Psoas muscle (tissue), 7 donors: ENCODE measurements at regions not wholly inside any gene's neighbourhood (a gene's known extent, or its start where the extent isn't known, plus 50 kb on each side); places are given as distances from the start of the nearest gene placed in this dataset.
A peak's percentile ranks its signal among the peaks of the same experiment; 100 is the strongest.

Source experiments
- ATAC-seq, 4 donors: fragments of 200-7000 bp; cut with Tn5 transposase; one replicate each; pipeline ENCODE4 v1.9.1; 2020; ENCODE audit warnings: moderate library complexity in 3 of 4, mild to moderate bottlenecking in 2 of 4
- DNase-seq, 2 donors: peaks; one replicate each; pipeline ENCODE4 v3.0.0-alpha.2; 2020
- H3K27ac ChIP-seq: fragments of 200-600 bp; one replicate; pipeline ENCODE4 v1.8.0; 2022
- H3K27me3 ChIP-seq, 3 donors: fragments of 200-600 bp in 1 of 3; one replicate each; pipeline versions ENCODE4 v1.6.1 to v1.8.0; 2013 to 2022; ENCODE audit warnings: low read length in 2 of 3, mild to moderate bottlenecking in 2 of 3, moderate library complexity in 1 of 3; ENCODE audit not compliant: insufficient read depth in 3 of 3
- H3K36me3 ChIP-seq, 2 donors: fragments of 200-600 bp in 1 of 2; one replicate each; pipeline versions ENCODE4 v1.6.1 to v1.8.0; 2013 to 2022; ENCODE audit warnings: low read depth in 1 of 2, mild to moderate bottlenecking in 1 of 2, moderate library complexity in 1 of 2; ENCODE audit not compliant: insufficient read depth in 1 of 2
- H3K4me1 ChIP-seq: fragments of 200-600 bp; one replicate; pipeline ENCODE4 v1.8.0; 2022
- H3K4me3 ChIP-seq: fragments of 200-600 bp; one replicate; pipeline ENCODE4 v1.8.0; 2022; ENCODE audit warnings: mild to moderate bottlenecking
- H3K9me3 ChIP-seq: fragments of 200-600 bp; one replicate; pipeline ENCODE4 v1.8.0; 2022
- WGBS, 3 donors: extraction: QIAGEN DNeasy Blood & Tissue Kit; methylation state at CpG; one replicate each; pipeline versions ENCODE4 v1.1.6 to v1.1.7; 2013; 5-methylcytosine and 5-hydroxymethylcytosine counted together
- intact Hi-C, 2 donors: fragments of 100-400 bp; cut with DNase I; formaldehyde crosslinking; loops; one replicate each; pipeline versions ENCODE4 v1.11.0 to v1.14.2; 2022
- TF ChIP-seq, protein P1 (sequence below): fragments of 200-600 bp; IDR thresholded peaks from one replicate; pipeline ENCODE4 v1.8.0; 2022; ENCODE audit warnings: antibody characterized with exemption
- donor health status: healthy with polysubstance abuse.
- donor health status: DM: no; HTN: no; CAD: no; lungs with moderate emphysema.
- donor health status: Bipolar disorder and iron deficiency.
- donor health status: healthy.
- donor health status: DM: yes; HTN: yes; CAD: no.
- donor health status: DM: no; HTN: no; CAD: no.
- donor health status: DM: yes; HTN: yes; CAD: no.

DNA sequence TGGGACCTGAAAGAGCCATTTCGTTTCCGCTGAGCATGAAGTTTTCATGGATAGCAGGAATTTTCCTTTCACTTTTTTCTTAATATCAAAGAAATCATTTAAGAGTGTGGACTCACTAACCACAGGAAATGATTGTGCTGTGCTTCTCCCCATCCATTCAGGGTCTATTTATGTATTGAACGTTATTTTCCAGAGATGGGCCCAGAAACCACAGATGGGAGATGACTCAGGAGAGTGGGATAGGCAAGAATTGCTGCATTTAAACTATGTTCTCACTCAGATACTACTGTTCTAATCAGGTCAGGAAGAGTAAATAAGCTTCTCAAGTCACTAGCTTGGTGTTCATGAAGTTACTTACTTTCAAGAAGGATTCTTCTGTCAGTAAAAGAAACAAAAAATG is 763.8 kb downstream of the DTWD2 start:
- Histone ChIP-seq H3K9me3 (no peaks in the 10 kb centered on the region), H3K27ac (no peak overlapping the region), H3K27me3 (no peaks in the 10 kb centered on the region), H3K36me3 (no peaks in the 10 kb centered on the region), H3K4me3 (no peak overlapping the region), H3K4me1 (no peaks in the 10 kb centered on the region)
- WGBS, 3 donors: 66 to 82% (median 76%) methylated on average over 3 of the region's 3 CpGs
- ATAC-seq: no peak
- intact Hi-C loops: no loop called here
- no peak for DNase-seq
- TF ChIP-seq, protein P1, sequence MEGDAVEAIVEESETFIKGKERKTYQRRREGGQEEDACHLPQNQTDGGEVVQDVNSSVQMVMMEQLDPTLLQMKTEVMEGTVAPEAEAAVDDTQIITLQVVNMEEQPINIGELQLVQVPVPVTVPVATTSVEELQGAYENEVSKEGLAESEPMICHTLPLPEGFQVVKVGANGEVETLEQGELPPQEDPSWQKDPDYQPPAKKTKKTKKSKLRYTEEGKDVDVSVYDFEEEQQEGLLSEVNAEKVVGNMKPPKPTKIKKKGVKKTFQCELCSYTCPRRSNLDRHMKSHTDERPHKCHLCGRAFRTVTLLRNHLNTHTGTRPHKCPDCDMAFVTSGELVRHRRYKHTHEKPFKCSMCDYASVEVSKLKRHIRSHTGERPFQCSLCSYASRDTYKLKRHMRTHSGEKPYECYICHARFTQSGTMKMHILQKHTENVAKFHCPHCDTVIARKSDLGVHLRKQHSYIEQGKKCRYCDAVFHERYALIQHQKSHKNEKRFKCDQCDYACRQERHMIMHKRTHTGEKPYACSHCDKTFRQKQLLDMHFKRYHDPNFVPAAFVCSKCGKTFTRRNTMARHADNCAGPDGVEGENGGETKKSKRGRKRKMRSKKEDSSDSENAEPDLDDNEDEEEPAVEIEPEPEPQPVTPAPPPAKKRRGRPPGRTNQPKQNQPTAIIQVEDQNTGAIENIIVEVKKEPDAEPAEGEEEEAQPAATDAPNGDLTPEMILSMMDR: no peak

GRCh38 chr5:118220556-118221195 is 767.7 kb downstream of the DTWD2 start:
- Histone ChIP-seq H3K4me3 (no peak overlapping the region), H3K4me1 (no peaks in the 10 kb centered on the region), H3K27ac (no peak overlapping the region), H3K9me3 (no peaks in the 10 kb centered on the region), H3K36me3 (no peaks in the 10 kb centered on the region), H3K27me3 (no peaks in the 10 kb centered on the region)
- TF ChIP-seq, protein P1: no peak
- 59 to 66% (median 63%) methylated on average over 2 of the region's 2 CpGs for WGBS, 3 donors
- DNase-seq (no peak), ATAC-seq (no peak)
- intact Hi-C loops: no loop called here

DNA sequence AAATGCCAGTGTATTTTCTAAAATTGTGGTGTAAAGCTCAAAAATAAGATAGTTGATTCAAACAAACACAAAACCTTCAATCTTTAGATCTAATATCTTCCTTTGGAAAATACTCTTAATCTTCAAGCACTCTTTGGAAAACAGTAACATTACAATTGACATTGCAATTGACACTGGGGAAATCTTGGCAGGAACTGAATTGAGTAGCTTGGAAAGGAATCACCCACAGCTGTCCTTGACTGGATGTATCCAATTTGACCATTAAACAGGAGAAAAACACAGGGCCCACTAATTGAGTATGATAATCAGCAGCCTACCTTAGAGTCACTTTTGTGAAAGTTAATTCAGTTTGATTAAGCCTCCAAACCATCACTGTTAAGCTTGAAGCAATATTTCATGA is 776.7 kb downstream of the DTWD2 start:
- Histone ChIP-seq H3K36me3 (no peaks in the 10 kb centered on the region), H3K27ac (no peak overlapping the region), H3K4me3 (no peak overlapping the region), H3K27me3 (no peaks in the 10 kb centered on the region), H3K4me1 (no peaks in the 10 kb centered on the region), H3K9me3 (peaks cover 4% of the 10 kb centered on the region)
- DNase-seq (no peak), ATAC-seq (no peak)
- TF ChIP-seq, protein P1: no peak
- intact Hi-C loops: no loop called here

DNA sequence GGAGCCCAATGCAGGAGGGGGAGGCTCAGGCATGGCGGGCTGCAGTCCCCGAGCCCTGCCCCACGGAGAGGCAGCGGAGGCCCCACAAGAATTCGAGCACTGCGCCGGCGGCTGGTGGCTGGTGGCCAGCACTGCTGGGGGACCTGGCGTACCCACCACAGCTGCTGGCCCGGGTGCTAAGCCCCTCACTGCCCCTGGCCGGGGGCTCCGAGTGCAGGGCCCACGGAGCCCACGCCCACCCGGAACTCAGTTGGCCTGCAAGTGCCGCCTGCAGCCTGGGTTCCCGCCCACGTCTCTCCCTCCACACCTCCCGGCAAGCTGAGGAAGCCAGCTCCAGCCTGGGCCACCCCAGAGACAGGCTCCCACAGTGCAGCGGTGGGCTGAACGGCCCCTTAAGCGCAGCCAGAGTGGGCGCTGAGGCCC is 780.3 kb downstream of the DTWD2 start:
- WGBS, 3 donors: 95 to 97% (median 96%) methylated on average over 16 to 23 of the region's 23 CpGs
- Histone ChIP-seq H3K4me1 (no peaks in the 10 kb centered on the region), H3K27ac (no peak overlapping the region), H3K4me3 (no peak overlapping the region), H3K27me3 (no peaks in the 10 kb centered on the region), H3K9me3 (peaks cover 4% of the 10 kb centered on the region), H3K36me3 (no peaks in the 10 kb centered on the region)
- peak in 1 of 2 donors; percentile 51 for DNase-seq
- intact Hi-C loops: no loop called here
- TF ChIP-seq, protein P1: no peak
- no peak for ATAC-seq

- ATAC-seq (no peak), DNase-seq (no peak)
- intact Hi-C loops: no loop called here
- Histone ChIP-seq H3K4me3 (no peak overlapping the region), H3K27ac (no peak overlapping the region), H3K36me3 (no peaks in the 10 kb centered on the region), H3K4me1 (no peaks in the 10 kb centered on the region), H3K27me3 (no peaks in the 10 kb centered on the region), H3K9me3 (no peaks in the 10 kb centered on the region)
- TF ChIP-seq, protein P1: no peak
- 92 to 99% (median 97%) methylated on average over 2 of the region's 2 CpGs for WGBS, 3 donors
Measured at GRCh38 chr5:118199801-118200200, 788.5 kb downstream of the DTWD2 start.
